ENCODE measurements at regions not wholly inside any gene's neighbourhood (a gene's known extent, or its start where the extent isn't known, plus 50 kb on each side); places are given as distances from the start of the nearest gene placed in this dataset.

DNA sequence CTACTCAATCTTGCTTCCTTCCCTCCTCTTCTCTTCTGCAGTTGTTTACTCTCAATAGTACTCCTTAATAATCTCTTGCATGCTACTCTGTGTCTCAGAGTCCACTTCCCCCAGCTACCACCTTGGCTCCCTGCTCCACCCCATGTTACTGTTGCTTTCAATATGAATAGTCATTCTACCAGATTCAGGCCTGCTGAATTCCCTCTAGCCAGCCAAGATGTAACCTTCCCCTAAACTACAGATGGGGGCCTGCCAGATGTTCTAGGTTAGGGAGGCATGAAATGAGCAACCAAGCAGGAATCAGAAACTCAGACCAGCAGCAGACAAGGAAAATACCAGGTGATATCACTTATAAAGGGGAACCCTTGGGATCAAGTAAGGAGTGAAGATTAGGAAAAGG is 392.1 kb upstream of the DDHD1 start:
- POLR2A ChIA-PET = no interaction called here
- Mint-ChIP-seq H3K4me1 (no peaks in the 10 kb centered on the region), H3K9me3 (ENCODE audit: insufficient read depth) (no peaks in the 10 kb centered on the region), H3K27me3 (no peaks in the 10 kb centered on the region), H3K27ac (no peak overlapping the region), H3K4me3 (no peak overlapping the region)
- CTCF ChIA-PET = interaction anchor here (0.8 kb wide), 1 partner anchor 632 kb away, joined by 3 read pairs; no protein-coding TSS in a partner anchor
- no peak overlapping the region for H3K27ac ChIP-seq (ENCODE audit: low read length in 2 of 2)
- ATAC-seq (ENCODE audit: low read depth) (no peak), DNase-seq (no peak)
- no peak overlapping the region for H2AFZ ChIP-seq (ENCODE audit: insufficient read depth, low read depth, low read length, poor library complexity, severe bottlenecking)
- H3K4me1 ChIP-seq (ENCODE audit: control insufficient read depth in 2 of 2, insufficient read depth in 2 of 2, low read length in 2 of 2) = no peaks in the 10 kb centered on the region
- no peak overlapping the region for H3K9ac ChIP-seq (ENCODE audit: low read length)
- H3K4me2 ChIP-seq (replicated peaks; ENCODE audit: low read depth, low read length, poor library complexity, severe bottlenecking) = no peak overlapping the region
- H4K20me1 ChIP-seq (ENCODE audit: control insufficient read depth, insufficient read depth, low read length, poor library complexity, severe bottlenecking) = no peaks in the 10 kb centered on the region
- no peak overlapping the region for H3K4me3 ChIP-seq (ENCODE audit: control extremely low read depth in 1 of 5, extremely low read depth in 1 of 5, insufficient read depth in 1 of 5, low read depth in 2 of 5, low read length in 4 of 5)
- H3K27me3 ChIP-seq (replicated peaks in 1 of 4; ENCODE audit: control extremely low read depth in 1 of 4, control insufficient read depth in 3 of 4, insufficient read depth in 4 of 4, low read length in 3 of 4) = no peaks in the 10 kb centered on the region
- H3K9me3 ChIP-seq (ENCODE audit: control extremely low read depth in 1 of 3, control insufficient read depth in 2 of 3, insufficient read depth in 1 of 3, low read length in 2 of 3) = no peaks in the 10 kb centered on the region
- H3K36me3 ChIP-seq (replicated peaks in 1 of 2; ENCODE audit: control extremely low read depth in 1 of 2, control insufficient read depth in 1 of 2, extremely low read depth in 1 of 2, insufficient read depth in 2 of 2, low read length in 1 of 2) = no peaks in the 10 kb centered on the region
- TF ChIP-seq CTCF (IDR thresholded peaks at IDR 0.05) = no peak
- TF ChIP-seq EZH2 (IDR thresholded peaks at IDR 0.05; ENCODE audit: borderline replicate concordance, insufficient read depth, low read depth, low read length, poor library complexity, severe bottlenecking) = no peak
- intact Hi-C loops (cut with micrococcal nuclease) = no loop called here
- H3K79me2 ChIP-seq (ENCODE audit: control insufficient read depth, insufficient read depth, low read length) = no peaks in the 10 kb centered on the region

DNA sequence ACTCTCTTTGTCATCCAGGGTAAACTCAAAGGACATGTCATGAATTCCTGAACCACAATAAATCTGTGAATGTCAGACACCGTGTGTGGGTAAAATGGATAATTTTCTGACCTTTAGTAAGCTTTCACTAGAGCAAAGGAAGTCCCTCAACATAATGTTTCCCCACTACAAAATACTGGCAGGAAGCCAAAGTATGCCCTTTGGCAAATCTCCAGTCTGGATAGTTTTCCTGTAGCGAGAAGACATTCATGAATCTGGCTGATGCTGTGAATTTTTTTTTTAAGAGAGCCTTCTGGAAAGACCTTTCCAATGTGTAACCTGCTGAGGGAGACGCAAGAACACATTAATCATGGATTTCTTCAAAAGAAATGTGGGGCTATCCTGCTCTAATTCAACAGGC is 389.6 kb upstream of the DDHD1 start:
- ATAC-seq (ENCODE audit: low read depth) (no peak), DNase-seq (no peak)
- Histone ChIP-seq H3K79me2 (ENCODE audit: control insufficient read depth, insufficient read depth, low read length) (no peaks in the 10 kb centered on the region), H3K4me2 (replicated peaks; ENCODE audit: low read depth, low read length, poor library complexity, severe bottlenecking) (no peak overlapping the region), H4K20me1 (ENCODE audit: control insufficient read depth, insufficient read depth, low read length, poor library complexity, severe bottlenecking) (no peaks in the 10 kb centered on the region), H3K4me3 (ENCODE audit: control extremely low read depth in 1 of 5, extremely low read depth in 1 of 5, insufficient read depth in 1 of 5, low read depth in 2 of 5, low read length in 4 of 5) (no peak overlapping the region), H3K36me3 (replicated peaks in 1 of 2; ENCODE audit: control extremely low read depth in 1 of 2, control insufficient read depth in 1 of 2, extremely low read depth in 1 of 2, insufficient read depth in 2 of 2, low read length in 1 of 2) (no peaks in the 10 kb centered on the region), H3K9me3 (ENCODE audit: control extremely low read depth in 1 of 3, control insufficient read depth in 2 of 3, insufficient read depth in 1 of 3, low read length in 2 of 3) (no peaks in the 10 kb centered on the region), H3K27me3 (replicated peaks in 1 of 4; ENCODE audit: control extremely low read depth in 1 of 4, control insufficient read depth in 3 of 4, insufficient read depth in 4 of 4, low read length in 3 of 4) (no peaks in the 10 kb centered on the region), H3K4me1 (ENCODE audit: control insufficient read depth in 2 of 2, insufficient read depth in 2 of 2, low read length in 2 of 2) (no peaks in the 10 kb centered on the region), H3K9ac (ENCODE audit: low read length) (no peak overlapping the region), H3K27ac (ENCODE audit: low read length in 2 of 2) (no peak overlapping the region), H2AFZ (ENCODE audit: insufficient read depth, low read depth, low read length, poor library complexity, severe bottlenecking) (no peak overlapping the region)
- TF ChIP-seq EZH2 (IDR thresholded peaks at IDR 0.05; ENCODE audit: borderline replicate concordance, insufficient read depth, low read depth, low read length, poor library complexity, severe bottlenecking) (no peak), CTCF (IDR thresholded peaks at IDR 0.05) (no peak)
- no peak overlapping the region for H3K27ac Mint-ChIP-seq
- WGBS (ENCODE audit: insufficient coverage) = 100% methylated on average over 1 of the region's 3 CpGs
- CTCF ChIA-PET = interaction anchor here (0.8 kb wide), 1 partner anchor 177 kb away, joined by 3 read pairs; no protein-coding TSS in a partner anchor
- no peaks in the 10 kb centered on the region for H3K9me3 Mint-ChIP-seq (ENCODE audit: insufficient read depth)
- peaks cover 4% of the 10 kb centered on the region for H3K27me3 Mint-ChIP-seq
- no peak overlapping the region for H3K4me3 Mint-ChIP-seq
- POLR2A ChIA-PET = no interaction called here
- intact Hi-C loops (cut with micrococcal nuclease) = no loop called here
- peaks cover 2% of the 10 kb centered on the region for H3K4me1 Mint-ChIP-seq

All from B cell (primary cell).